Kidney capillary endothelial cell (primary cell): ENCODE measurements at regions not wholly inside any gene's neighbourhood (a gene's known extent, or its start where the extent isn't known, plus 50 kb on each side); places are given as distances from the start of the nearest gene placed in this dataset.

Experiments
- DNase-seq: peaks from one replicate; pipeline ENCODE4 v3.0.0-alpha.2; 2018; ENCODE audit warnings: low spot score

DNA sequence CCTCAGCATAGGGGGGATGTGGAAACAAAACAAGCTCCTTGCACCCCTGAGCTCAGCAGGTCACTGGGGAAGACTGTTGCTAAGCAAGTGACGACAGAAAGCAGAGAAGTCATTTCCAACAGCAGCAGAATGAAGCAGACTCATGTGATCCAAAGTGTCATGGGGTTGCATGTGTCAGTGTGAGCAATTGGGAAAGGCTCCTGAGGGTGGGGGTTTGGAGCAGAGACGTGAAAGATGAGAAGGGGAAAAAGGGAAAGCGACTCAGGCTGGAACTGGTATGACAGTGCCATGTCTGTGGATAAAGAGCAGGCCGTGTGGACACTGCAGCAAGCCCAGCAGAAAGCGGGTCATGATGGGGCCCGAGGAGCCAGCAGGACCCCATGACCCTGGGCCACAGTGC is 363.9 kb downstream of the PREX1 start:
- DNase-seq = no peak

DNA sequence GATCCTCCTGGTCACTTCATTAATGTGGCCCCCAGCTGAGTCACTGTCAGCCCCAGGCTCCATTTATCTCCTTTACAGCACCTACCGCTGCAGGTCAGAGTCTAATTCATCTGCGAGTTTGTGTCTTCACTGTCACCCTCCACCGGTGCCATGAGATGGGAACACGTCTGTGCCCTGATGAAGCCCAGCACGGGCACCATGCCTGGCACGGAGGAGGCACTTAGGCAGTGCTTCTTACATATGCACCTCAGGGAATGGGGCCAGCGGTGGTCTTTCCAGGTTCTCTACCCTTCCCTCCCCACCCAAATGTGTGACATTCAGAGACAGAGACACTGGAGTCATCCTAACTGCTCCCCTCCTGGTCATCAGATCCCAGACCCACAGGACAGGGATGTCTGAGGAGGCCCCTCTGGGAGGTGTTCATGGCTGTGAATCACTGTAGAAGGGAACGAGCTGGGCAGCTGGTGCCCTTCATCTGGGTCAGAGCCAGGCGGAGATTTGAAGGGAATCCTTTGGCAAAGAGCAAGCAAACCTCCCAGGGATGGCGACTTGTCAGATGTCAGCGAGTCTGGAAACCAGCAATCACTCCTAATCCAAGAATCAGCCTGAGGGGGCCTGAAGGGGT is 364.6 kb downstream of the PREX1 start:
- DNase-seq = no peak

DNA sequence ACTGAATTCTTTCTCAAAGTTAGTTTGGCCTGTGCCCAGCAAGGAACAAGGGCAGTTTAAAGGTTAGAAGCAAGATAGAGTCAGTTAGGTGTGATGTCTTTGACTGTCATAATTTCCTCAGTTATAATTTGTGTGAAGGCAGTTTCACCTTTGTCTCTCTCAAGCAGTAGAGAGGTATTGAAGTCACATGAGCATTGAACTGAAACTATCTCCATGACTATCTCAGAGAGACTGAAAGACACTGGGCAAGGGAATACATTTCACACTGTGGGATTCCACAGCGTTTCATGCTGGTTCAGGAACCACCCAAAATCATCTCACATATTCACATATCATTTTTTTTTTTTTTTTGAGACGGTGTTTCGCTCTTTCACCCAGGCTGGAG is 366.1 kb downstream of the PREX1 start:
- no peak for DNase-seq

DNA sequence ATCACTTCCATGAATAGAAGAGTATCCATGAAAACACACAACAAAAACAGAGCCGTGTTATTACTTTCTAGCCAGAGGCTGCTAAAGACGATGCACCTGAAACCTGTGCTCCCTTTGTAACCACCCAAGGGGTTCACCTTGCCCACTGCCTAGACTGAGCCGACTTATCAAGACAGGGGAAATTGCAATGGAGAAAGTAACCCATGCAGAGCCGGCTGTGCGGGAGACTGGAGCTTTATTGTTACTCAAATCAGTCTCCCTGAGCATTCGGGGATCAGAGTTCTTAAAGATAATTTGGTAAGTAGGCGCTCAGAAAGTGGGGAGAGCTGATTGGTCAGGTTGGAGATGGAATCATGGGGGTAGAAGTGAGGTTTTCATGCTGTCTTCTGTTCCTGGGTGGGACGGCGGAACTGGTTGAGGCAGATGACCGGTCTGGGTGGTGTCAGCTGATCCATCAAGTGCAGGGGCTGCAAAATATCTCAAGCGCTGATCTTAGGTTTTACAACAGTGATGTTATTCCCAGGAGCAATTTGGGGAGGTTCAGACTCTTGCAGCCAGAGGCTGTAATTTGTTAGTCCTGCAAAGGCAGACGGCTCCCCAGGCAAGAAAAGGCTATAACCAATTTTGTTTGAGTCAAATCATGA is 366.6 kb downstream of the PREX1 start:
- no peak for DNase-seq

DNA sequence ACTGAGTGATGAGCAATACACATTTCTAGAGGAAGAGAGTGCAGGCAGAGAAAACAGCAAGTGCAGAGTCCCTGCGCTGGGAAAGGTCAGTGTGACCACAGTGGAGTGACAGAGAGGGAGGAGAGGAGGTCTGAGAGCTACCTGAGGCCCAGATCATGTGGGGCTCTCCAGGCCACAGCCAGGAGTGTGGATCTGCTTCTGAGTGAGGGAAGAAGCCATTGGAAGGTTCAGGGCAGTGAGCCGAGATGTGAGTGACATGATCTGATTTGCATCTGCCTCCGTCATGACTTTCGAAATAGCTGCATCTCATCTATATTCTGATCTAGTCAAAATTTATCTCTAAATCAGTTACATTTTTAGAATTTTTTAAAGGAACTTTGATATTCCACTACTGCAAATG is 367.1 kb downstream of the PREX1 start:
- no peak for DNase-seq

DNA sequence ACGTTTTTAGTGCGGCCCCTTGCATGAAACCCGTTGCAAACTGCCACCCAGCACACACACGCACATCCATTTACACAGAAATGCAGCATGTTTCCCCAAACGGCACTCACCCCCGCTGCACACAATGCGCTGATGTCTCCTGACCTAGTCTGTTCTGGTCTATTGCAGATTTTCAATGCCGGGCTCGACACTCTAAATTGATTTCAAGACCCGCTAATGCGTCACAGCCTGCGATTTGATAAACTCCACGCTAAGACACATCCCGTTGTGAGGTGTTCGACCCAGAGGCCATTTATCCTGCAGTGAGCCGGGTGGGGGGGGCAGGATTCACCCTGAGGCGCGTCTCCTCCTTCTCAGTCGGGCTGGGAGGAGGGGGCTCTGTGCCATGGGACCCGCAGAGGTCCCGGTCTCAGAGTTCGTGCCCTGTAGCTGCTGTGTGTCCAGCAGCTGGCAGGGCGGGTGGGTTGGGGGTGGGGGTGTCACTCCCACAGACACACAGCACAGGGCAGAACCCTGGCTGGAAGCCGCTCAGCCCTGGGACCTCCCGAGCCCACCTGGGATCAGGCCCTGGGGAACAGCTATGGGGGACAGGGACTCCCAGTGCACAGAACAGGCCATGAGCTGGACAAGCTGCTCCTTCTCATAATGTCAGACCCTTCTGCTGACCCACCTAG is 367.9 kb downstream of the PREX1 start:
- no peak for DNase-seq

DNA sequence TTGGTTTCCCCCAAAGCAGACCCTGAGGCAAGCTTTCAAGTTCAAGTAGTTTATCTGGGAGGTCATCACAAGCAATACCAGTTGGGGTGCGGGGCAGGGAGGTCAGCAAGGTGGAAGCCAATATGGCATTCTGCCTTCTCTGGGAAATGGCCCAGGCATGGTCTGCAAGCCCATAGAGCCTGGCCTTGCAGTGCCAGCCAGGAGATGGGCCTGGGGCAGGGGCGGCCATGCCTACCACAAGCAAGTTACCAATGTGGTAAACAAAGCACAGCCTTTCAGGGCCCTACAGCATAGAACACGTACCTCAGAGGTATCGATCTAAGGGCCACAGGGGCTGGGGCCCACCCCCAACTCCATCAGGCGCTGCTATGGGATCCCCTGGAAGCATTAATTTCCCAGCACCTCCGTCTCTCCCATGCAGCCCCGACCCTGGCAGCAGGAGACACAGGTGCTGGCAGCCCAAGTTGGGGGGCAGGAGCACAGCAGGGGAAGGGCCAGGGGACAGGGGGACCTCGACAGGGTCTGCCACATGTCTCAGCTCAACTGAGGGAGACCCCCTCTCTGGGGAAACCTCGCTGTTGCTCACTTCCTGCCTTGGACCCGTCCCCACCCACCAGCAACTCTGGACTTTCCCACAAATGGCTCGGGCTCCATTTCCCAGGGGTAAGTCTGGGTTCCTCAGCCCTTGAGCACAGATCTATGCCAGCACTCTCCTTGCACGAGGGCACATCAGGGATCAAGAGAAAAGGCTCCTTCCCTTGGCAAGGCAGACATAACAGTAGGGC is 369.0 kb downstream of the PREX1 start:
- no peak for DNase-seq

DNA sequence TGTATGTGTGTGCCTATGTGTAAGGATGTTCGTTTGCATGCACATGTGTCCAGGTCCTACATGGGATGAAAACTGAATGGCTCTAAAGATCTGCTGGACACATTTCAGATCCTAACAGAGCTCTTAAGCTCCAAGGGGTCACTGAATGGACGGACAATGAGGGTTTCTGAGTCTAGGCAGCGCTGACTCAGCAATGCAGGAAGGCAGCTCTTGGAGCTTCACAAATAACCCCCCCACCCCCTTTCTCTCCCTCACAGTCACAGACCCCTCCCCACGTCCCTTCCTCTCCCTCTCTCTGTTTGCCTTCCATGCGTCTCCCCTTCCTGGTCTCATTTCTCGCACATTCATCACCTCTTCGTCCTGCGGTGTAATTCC is 369.8 kb downstream of the PREX1 start:
- DNase-seq = no peak

DNA sequence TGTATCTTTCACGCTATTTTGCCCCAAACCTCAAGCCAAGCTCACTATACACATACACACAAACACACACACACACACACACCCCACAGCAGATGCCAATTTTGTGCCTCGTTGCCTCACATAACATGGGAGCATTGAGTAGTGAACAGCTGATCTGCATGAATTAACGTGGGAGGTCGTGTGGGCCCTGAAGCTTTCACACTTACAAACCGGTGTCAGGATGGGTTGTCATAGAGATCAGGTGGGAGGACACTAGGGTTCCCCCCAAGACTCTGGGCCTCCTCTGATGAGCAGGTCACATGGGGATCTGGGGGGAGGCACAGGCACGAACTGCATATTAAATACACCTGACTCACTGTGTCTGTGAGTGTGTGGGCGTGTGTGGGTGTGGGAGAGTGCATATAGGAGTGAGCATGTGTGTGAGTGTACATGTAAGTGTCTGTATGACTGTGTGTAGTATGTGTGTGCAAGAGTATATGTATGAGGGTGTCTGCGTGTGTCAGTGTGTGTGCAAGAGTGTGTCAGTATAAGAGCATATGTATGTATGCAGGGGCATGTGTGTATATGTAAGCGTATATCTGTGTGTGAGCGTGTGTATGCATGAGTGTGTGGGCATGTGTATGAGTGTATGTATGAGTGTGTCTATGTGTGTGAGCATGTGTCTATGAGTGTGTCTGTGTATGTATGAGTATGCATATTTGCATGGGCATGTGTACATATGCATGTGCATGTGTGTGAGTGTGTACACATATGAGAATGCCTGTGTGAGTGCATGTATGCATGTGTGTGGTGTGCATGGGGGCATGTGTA is 370.4 kb downstream of the PREX1 start:
- no peak for DNase-seq

DNA sequence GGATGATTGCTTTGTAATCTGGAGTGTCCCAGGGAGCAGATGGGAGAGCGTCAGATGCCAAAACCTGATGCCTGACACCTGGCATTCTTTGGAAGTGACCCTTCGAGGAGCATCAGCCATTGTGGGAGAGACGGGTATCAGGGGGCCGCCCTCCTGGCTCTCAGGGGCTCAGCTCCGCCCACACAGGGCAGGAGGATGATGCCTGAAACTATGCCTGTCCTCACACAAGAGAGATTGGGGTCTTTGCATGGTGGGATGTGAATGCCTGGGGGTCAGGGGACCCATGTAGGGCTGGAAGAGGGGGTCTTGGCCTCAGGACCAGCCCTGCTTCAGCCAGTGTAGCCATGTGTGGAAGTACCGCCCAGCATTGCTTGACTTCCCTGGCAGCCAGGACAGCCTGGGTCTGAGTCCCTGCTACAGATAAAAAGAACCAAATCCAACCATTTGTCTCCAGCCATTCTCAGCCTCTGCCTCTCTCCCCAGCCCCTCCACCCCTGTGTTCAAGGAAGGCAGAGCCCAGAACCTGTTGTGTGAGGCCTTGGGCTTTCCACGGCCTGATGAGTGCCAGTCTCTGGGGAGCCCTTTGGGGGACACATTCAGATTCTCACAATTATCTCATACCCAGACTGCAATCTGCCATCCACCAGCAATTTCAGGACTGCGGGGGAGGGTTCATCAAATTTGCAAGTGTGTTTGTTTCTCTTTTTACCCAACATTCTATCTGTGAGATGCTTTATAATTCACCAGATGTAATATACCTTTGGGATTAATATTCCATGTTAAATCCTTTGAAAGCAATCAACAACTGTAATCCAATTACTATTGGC is 371.2 kb downstream of the PREX1 start:
- no peak for DNase-seq

DNA sequence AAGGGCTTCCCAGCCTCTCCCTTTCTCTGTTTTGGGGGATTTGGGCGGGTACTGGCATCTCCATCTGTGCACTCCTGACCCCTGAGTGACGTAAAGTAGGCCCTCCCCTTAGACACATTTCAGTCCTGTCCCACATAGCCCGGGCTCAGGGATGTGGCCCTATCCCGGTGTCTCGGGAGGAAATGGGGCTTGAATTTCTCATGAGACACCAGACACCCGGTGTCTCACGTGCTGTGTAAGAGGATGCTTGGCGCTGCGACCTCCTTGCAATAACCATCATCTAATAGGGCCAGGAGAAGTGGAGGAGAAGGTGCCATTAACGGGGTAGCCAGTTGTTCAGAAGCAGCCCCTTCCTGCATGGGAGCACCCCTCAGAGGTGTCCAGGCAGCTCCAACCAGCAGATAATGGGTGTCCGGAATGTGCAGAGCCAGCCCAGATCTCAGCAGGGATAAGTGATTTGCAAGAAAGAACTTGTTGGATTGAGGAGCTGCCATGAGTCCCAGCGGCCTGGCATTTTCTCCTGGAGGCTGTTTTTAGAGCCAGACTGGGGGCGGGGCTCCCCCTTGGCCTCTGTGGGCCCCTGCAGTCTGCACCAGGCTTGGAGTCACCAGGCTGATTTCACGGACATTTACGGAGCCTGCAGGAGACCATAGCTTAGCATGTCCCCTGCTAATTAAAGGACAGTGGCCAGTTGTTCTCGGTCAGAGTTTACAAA is 372.0 kb downstream of the PREX1 start:
- no peak for DNase-seq

DNA sequence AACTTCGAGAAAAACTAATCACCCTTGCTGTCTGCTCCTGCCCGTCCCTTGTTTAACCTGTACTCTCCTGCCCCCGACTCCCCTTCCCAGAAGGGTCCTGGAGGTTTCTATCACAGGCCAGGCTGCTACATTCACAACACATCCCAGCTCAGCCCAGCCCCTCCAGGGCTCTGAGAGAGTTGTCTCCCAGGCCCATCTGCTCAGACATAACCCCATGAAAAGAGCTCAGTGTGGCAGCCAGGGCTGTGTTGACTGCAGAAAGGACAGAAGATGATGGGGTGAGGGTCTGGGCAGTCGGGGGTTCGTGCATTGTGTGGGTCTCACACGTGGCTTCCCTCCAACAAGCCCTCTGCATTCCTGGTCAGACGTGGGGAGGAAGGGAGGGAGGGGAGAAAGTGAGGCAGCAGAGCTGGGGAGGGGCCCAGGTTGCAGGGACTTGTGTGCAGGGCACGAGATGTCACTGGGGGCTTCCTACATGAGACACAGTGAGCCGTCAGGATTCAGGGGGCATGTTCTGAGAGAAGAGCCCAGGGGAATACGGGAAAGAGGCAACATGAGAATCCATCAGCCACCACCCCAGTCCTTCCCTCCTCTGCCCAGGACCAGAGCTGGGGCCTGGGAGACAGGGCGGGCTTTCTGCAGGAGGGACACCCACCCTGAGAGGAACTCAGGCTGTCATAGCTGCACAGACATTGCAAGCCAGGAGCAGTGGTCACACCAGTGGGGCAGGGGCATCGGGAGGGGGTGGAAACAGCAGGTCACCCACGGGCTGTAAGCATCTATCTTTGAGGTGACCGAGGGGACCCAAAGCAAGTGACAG is 372.9 kb downstream of the PREX1 start:
- DNase-seq = no peak

DNA sequence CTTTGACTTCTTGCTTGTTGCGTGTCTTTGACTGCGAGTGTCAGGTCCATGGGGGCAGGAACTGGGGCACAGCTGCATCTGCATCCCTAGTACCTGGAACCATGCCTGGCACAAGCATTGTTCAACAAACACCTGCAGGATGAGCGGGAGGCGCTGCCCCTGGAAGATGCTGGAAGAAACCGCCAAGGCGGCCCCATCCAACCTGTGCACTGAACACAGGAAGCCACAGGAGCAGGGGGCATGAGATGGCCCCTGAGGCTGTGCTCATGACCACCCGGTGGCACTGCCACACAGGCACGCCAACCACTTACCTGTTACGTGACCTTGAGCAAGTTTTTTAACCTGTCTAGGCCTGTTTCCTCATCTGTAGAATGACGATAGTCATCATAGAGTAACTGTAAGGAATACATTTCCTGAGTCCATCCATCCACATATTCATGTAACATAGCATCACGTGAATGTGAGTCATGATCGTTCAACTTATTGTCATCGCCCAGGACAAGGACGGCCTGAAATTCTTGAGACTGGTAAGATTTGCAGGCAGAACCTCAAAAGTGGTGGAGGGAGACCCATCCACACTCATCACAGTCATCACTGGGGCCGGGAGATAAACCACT is 374.2 kb downstream of the PREX1 start:
- DNase-seq = no peak

DNA sequence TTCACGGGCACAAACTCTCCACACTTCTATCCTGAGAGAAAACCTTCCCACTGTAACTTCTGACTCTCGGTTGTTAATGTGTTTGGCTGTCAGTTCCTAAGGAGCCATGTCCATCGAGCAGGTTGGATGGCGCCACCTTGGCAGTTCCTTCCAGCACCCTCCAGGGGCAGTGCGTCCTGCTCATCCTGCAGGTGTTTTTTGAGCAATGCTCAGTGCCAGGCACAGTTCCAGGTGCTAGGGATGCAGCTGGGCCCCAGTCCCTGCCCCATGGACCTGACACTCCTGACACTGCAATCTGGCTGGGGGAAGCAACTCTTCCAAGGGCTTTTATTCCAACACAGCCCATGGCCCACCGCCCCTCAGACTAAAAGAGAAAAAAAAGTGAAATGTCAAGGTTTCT is 376.4 kb downstream of the PREX1 start:
- DNase-seq = no peak

DNA sequence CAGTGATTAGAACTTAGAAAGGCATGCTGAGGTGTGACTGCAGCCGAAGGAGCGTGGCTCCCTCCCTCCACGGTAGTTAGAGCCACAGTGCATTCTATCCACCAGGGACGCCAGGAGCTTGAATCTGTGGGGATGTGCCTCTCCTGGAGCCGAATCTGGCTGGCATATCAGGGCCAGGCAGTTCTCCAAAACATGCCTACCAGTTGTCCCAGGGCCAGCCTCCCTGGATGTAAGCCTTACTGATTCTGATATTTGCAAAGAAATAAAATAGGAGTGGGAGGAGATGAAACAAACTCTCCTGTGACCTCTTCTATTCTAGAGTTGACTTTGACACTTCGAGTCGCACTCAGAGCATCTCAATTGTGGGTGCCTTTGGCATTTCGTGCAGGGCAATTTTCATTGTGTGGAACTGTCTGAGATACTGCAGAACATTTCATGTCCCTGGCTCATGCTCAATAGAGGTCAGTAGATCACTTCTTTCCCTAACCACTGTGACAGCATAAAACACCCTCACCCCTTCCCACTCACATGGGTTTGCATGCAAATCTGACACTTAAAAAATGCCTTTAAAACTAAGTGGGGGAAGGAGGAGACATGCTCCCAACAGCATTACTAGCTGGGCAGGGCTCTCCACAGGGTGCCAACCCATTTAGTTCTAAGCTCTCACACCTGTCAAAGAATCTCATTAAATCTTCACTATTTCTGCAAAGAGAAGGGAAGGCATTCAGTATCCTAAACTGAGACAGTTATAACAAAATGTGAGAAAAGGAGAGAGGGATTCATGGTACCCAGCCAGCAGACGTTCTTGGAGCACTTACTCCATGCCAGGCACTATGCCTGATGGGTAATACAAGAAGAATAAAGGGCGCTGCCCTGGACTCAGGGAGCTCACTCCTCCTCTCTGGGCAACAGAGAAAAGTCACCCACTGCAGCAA is 378.9 kb downstream of the PREX1 start:
- no peak for DNase-seq

DNA sequence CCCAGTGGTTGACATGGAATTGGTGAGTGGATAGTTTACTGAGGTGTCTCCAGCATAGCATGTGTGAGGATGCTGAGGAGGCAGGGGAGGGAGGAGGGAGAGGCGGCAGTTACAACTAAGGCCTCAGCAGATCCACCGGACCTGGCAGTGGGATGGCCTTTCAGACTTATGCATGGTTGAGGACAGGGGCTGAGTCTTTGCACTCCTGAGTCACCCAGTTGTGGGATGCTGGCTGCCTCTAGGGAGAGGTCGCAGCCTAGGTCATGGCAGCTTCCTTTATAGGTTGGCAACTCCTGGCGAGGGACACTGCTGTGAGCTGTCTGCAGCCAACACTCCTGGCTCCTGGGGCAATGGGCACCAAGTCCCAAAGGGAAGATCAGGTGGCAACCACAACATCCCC is 380.3 kb downstream of the PREX1 start:
- no peak for DNase-seq

DNA sequence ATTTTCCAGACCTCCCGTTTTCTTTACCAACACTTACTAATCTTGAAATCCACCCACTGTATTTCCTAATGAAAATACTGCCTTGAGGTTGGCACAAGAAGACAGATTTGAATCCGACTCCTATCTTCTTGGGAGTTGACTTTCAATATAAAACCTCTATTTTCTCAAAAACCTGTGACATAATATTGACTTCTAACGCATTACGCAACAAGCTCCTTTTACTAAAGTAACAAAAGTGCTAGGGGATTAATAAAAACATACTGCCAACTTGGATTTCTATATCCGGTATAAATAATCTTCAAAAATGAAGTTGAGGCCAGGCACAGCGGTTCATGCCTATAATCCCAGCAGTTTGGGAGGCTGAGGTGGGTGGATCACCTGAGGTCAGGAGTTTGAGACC is 382.0 kb downstream of the PREX1 start:
- no peak for DNase-seq

DNA sequence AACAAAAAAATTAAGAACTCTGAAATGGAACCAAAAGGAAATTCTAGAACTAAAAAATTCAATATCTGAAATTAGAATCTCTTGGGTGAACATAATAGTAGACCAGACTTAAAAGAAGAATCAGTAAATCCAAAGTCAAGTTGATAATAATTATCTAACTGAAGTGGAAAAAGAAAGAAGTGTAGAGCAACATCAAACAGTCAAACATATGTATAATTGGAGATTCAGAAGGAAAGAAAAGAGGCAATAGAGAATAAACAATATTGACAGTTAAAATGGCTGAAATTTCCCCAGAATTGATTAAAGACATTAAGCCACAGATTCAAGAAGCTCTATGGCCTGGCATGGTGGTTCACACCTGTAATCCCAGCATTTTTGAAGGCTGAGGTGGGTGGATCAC is 383.6 kb downstream of the PREX1 start:
- DNase-seq = no peak
